Smooth muscle cell (in vitro differentiated cells): ENCODE measurements at regions not wholly inside any gene's neighbourhood (a gene's known extent, or its start where the extent isn't known, plus 50 kb on each side); places are given as distances from the start of the nearest gene placed in this dataset.

Experiments used
- DNase-seq: peaks from one replicate; lab custom pipeline; 2025; ENCODE audit not compliant: unreplicated experiment; lab: John Stamatoyannopoulos, UW
- H2AFZ ChIP-seq: fragments of 200-600 bp; sonication (generic); 2 replicates; pipeline ENCODE4 v1.6.0; 2016; ENCODE audit warnings: antibody characterized with exemption, low read depth, mild to moderate bottlenecking
- H3F3A ChIP-seq: fragments of 200-600 bp; sonication (generic); 2 replicates; pipeline ENCODE4 v1.6.0; 2017; ENCODE audit warnings: antibody characterized with exemption, low read depth
- H3K27ac ChIP-seq: fragments of 200-600 bp; sonication (generic); 2 replicates; pipeline ENCODE4 v1.5.1; 2016; ENCODE audit warnings: low read depth, mild to moderate bottlenecking
- H3K27me3 ChIP-seq: fragments of 200-600 bp; sonication (generic); 2 replicates; pipeline ENCODE4 v1.6.1; 2016; ENCODE audit warnings: low read depth, mild to moderate bottlenecking
- H3K36me3 ChIP-seq: fragments of 200-600 bp; sonication (generic); 2 replicates; pipeline ENCODE4 v1.5.1; 2016; ENCODE audit warnings: low read depth
- H3K4me1 ChIP-seq: fragments of 200-600 bp; sonication (generic); 2 replicates; pipeline ENCODE4 v1.5.1; 2016; ENCODE audit warnings: low read depth
- H3K4me2 ChIP-seq: fragments of 200-600 bp; sonication (generic); 2 replicates; pipeline ENCODE4 v1.6.0; 2016; ENCODE audit warnings: mild to moderate bottlenecking
- H3K4me3 ChIP-seq: fragments of 200-600 bp; sonication (generic); 2 replicates; pipeline ENCODE4 v1.5.1; 2016; ENCODE audit warnings: mild to moderate bottlenecking
- H3K79me2 ChIP-seq: fragments of 200-600 bp; sonication (generic); 2 replicates; pipeline ENCODE4 v1.6.0; 2016; ENCODE audit warnings: low read depth, mild to moderate bottlenecking
- H3K9ac ChIP-seq: fragments of 200-600 bp; sonication (generic); 2 replicates; pipeline ENCODE4 v1.6.0; 2016; ENCODE audit warnings: low read depth
- H3K9me3 ChIP-seq: fragments of 200-600 bp; sonication (generic); replicated peaks from 2 replicates; pipeline ENCODE4 v1.5.1; 2016; ENCODE audit warnings: low read depth
- H4K20me1 ChIP-seq: fragments of 200-600 bp; sonication (generic); 2 replicates; pipeline ENCODE4 v1.6.0; 2016; ENCODE audit warnings: low read depth
- CTCF ChIP-seq: fragments of 200-600 bp; sonication (generic); IDR thresholded peaks from 2 replicates; pipeline ENCODE4 v1.5.1; 2017; ENCODE audit warnings: borderline replicate concordance, mild to moderate bottlenecking, antibody characterized with exemption; ENCODE audit not compliant: insufficient read depth, poor library complexity, severe bottlenecking
- WGBS: methylation state at CpG from one replicate; pipeline ENCODE4 v1.1.7; 2016; ENCODE audit warnings: low lambda C conversion rate; 5-methylcytosine and 5-hydroxymethylcytosine counted together

DNA sequence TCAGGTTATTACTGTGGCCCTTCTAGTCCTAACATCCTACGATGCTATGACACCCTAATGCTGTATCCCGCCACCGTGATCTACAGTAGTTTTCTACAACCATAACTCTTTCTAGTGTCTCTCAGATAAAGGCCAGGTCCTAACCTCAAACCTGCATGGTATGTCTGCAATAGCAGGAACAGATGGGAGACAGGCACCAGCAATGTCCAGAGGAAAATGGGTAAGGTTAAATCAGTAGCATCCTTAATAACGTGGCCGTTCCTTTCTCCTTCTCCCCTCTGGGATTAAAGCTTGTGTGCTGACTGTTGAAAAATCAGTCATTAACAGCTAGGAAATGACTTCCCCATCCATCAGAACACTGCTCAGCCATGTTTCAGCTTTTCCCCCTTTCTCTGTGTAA lies 321.9 kb upstream of the NPVF start:
- Histone ChIP-seq H3F3A (no peaks in the 10 kb centered on the region), H3K9me3 (no peaks in the 10 kb centered on the region), H3K4me2 (no peak overlapping the region), H2AFZ (no peak overlapping the region), H3K4me1 (no peaks in the 10 kb centered on the region), H3K79me2 (no peaks in the 10 kb centered on the region), H3K9ac (no peak overlapping the region), H3K27ac (no peak overlapping the region), H3K36me3 (no peaks in the 10 kb centered on the region), H3K27me3 (peaks cover 6% of the 10 kb centered on the region), H4K20me1 (no peaks in the 10 kb centered on the region), H3K4me3 (no peak overlapping the region)
- 74% methylated on average over 5 of the region's 5 CpGs for WGBS
- no peak for DNase-seq
- no peak for TF ChIP-seq CTCF

GRCh38 chr7:25552998-25553397 lies 324.7 kb upstream of the NPVF start:
- H3K9ac ChIP-seq = no peak overlapping the region
- H4K20me1 ChIP-seq = no peaks in the 10 kb centered on the region
- H2AFZ ChIP-seq = no peak overlapping the region
- H3F3A ChIP-seq = no peaks in the 10 kb centered on the region
- no peaks in the 10 kb centered on the region for H3K36me3 ChIP-seq
- no peak for TF ChIP-seq CTCF
- WGBS = 85% methylated on average over 3 of the region's 3 CpGs
- peaks cover 13% of the 10 kb centered on the region for H3K27me3 ChIP-seq
- H3K79me2 ChIP-seq = no peaks in the 10 kb centered on the region
- H3K9me3 ChIP-seq = peaks cover under 1% of the 10 kb centered on the region
- DNase-seq = no peak
- no peak overlapping the region for H3K27ac ChIP-seq
- H3K4me2 ChIP-seq = no peak overlapping the region
- H3K4me1 ChIP-seq = no peaks in the 10 kb centered on the region
- H3K4me3 ChIP-seq = no peak overlapping the region

GRCh38 chr7:25553580-25554291 lies 325.4 kb upstream of the NPVF start:
- 71% methylated on average over 13 of the region's 13 CpGs for WGBS
- Histone ChIP-seq H3K9ac (no peak overlapping the region), H3K27me3 (peaks cover 13% of the 10 kb centered on the region), H3K27ac (no peak overlapping the region), H3K4me3 (no peak overlapping the region), H3K4me2 (no peak overlapping the region), H3F3A (no peaks in the 10 kb centered on the region), H3K79me2 (no peaks in the 10 kb centered on the region), H3K9me3 (peaks cover 5% of the 10 kb centered on the region), H4K20me1 (no peaks in the 10 kb centered on the region), H3K4me1 (no peaks in the 10 kb centered on the region), H2AFZ (no peak overlapping the region), H3K36me3 (no peaks in the 10 kb centered on the region)
- no peak for DNase-seq
- TF ChIP-seq CTCF = no peak

DNA sequence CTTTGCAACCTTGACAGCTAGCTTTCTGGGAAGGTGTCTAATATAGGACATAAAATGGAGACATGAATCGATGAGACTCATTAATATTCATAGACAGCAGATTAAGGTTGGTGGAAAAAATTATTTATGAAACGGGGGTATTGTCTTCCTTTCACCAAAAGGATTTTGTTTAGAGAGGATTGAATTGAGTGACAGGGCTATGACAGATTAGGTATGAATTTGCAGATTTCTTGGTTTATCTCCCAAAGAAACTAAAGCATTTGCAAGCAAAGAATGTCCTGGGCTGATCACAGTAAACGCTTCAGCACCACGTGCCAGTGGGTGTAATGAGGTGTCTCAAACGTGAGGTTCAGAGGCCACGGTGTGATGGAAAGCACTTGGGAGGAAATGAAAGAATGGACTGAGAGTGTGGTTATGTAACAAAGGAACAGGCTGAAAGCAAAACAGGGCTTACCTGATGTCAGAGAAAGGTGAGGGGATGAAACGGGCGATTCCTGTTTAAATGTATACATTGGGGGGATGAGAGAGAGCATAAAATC lies 329.2 kb upstream of the NPVF start:
- no peaks in the 10 kb centered on the region for H3K4me1 ChIP-seq
- no peak overlapping the region for H3K4me2 ChIP-seq
- no peak overlapping the region for H2AFZ ChIP-seq
- no peak for DNase-seq
- WGBS = 74% methylated on average over 8 of the region's 8 CpGs
- H3K27me3 ChIP-seq = peaks cover 37% of the 10 kb centered on the region
- H3K27ac ChIP-seq = no peak overlapping the region
- H4K20me1 ChIP-seq = no peaks in the 10 kb centered on the region
- no peaks in the 10 kb centered on the region for H3F3A ChIP-seq
- H3K9me3 ChIP-seq = peaks cover 5% of the 10 kb centered on the region
- no peaks in the 10 kb centered on the region for H3K79me2 ChIP-seq
- H3K9ac ChIP-seq = no peak overlapping the region
- TF ChIP-seq CTCF = no peak
- no peaks in the 10 kb centered on the region for H3K36me3 ChIP-seq
- H3K4me3 ChIP-seq = no peak overlapping the region
